Transverse colon (tissue), 4 donors: ENCODE measurements at regions not wholly inside any gene's neighbourhood (a gene's known extent, or its start where the extent isn't known, plus 50 kb on each side); places are given as distances from the start of the nearest gene placed in this dataset.

Experiments
- DNase-seq: peaks from one replicate; pipeline ENCODE4 v3.0.0-alpha.2; 2019
- H3K27ac ChIP-seq, 4 donors: fragments of 200-600 bp; sonication (generic); 2 replicates each; pipeline ENCODE4 v1.5.1; 2016 to 2018; ENCODE audit warnings: inconsistent platforms in 4 of 4
- H3K27me3 ChIP-seq: fragments of 200-600 bp; sonication (generic); 2 replicates; pipeline ENCODE4 v1.5.1; 2017; ENCODE audit warnings: inconsistent platforms
- H3K36me3 ChIP-seq, 4 donors: fragments of 200-600 bp; sonication (generic); 2 replicates each; pipeline ENCODE4 v1.5.1; 2017 to 2019; ENCODE audit warnings: inconsistent platforms in 4 of 4
- H3K4me1 ChIP-seq, 4 donors: fragments of 200-600 bp; sonication (generic); 2 replicates each; pipeline ENCODE4 v1.5.1; 2017 to 2020; ENCODE audit warnings: inconsistent platforms in 4 of 4
- H3K4me3 ChIP-seq, 4 donors: fragments of 200-600 bp; sonication (generic); 1 replicate in 1 of 4; 2 replicates in 3 of 4; pipeline versions ENCODE4 v1.5.1 to v1.6.1; 2017 to 2019; ENCODE audit warnings: inconsistent platforms in 4 of 4
- H3K9me3 ChIP-seq, 2 donors: fragments of 200-600 bp; sonication (generic); 2 replicates each; pipeline ENCODE4 v1.5.1; 2017 to 2019; ENCODE audit warnings: inconsistent platforms in 2 of 2
- EP300 ChIP-seq: sonication (generic); formaldehyde crosslinking; IDR thresholded peaks from one replicate; pipeline ENCODE4 v1.6.1; 2017; ENCODE audit warnings: antibody characterized with exemption, low read depth
- POLR2A ChIP-seq: fragments of 450-650 bp; IDR thresholded peaks from one replicate; pipeline ENCODE4 v1.6.1; 2016; ENCODE audit warnings: antibody characterized with exemption, mild to moderate bottlenecking, moderate library complexity
- POLR2AphosphoS5 ChIP-seq, 3 donors: sonication (generic); formaldehyde crosslinking; IDR thresholded peaks; one replicate each; pipeline ENCODE4 v1.6.1; 2016; ENCODE audit warnings: antibody characterized with exemption in 3 of 3
- WGBS, 2 donors: methylation state at CpG; one replicate each; pipeline ENCODE4 v1.1.5; 2018; ENCODE audit warnings: low coverage in 1 of 2; 5-methylcytosine and 5-hydroxymethylcytosine counted together
- in situ Hi-C, 4 donors: fragments of 200-750 bp; cut with MboI; loops; one replicate each; pipeline versions ENCODE4 v1.15.0 to v1.15.1; 2017; ENCODE audit warnings: low sequenced_read_pairs in 3 of 4, low pct_ligation_motif_present in 1 of 4, low pct_unique_long_range_greater_than_20kb in 1 of 4
- intact Hi-C: fragments of 100-400 bp; cut with DNase I; formaldehyde crosslinking; loops from one replicate; pipeline ENCODE4 v1.15.1; 2023; ENCODE audit warnings: low total_unique reads
- TF ChIP-seq, protein P1 (sequence below), 5 experiments: fragments of 200-600 bp in 3 of 5; fragments of 450-650 bp in 2 of 5; sonication (generic) in 3 of 5; IDR thresholded peaks; 1 replicate in 2 of 5; 2 replicates in 3 of 5; pipeline ENCODE4 v1.5.1; 2016 to 2017; ENCODE audit warnings: antibody characterized with exemption in 5 of 5, inconsistent platforms in 3 of 5, mild to moderate bottlenecking in 2 of 5, moderate library complexity in 1 of 5

GRCh38 chr5:44909004-44909403 is 100.3 kb downstream of the MRPS30 start:
- no peak for DNase-seq
- Histone ChIP-seq H3K4me1 (no peaks in the 10 kb centered on the region), H3K27me3 (no peaks in the 10 kb centered on the region), H3K9me3 (no peaks in the 10 kb centered on the region), H3K36me3 (no peaks in the 10 kb centered on the region), H3K27ac (no peak overlapping the region), H3K4me3 (no peak overlapping the region)
- TF ChIP-seq, protein P1, sequence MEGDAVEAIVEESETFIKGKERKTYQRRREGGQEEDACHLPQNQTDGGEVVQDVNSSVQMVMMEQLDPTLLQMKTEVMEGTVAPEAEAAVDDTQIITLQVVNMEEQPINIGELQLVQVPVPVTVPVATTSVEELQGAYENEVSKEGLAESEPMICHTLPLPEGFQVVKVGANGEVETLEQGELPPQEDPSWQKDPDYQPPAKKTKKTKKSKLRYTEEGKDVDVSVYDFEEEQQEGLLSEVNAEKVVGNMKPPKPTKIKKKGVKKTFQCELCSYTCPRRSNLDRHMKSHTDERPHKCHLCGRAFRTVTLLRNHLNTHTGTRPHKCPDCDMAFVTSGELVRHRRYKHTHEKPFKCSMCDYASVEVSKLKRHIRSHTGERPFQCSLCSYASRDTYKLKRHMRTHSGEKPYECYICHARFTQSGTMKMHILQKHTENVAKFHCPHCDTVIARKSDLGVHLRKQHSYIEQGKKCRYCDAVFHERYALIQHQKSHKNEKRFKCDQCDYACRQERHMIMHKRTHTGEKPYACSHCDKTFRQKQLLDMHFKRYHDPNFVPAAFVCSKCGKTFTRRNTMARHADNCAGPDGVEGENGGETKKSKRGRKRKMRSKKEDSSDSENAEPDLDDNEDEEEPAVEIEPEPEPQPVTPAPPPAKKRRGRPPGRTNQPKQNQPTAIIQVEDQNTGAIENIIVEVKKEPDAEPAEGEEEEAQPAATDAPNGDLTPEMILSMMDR (IDR thresholded peaks at IDR 0.05): no peak
- TF ChIP-seq POLR2A: no peak
- no peak for TF ChIP-seq POLR2AphosphoS5 (IDR thresholded peaks at IDR 0.05)
- no peak for TF ChIP-seq EP300
- in situ Hi-C loops: no loop called here
- intact Hi-C loops: no loop called here
- 17 to 38% methylated on average over 1 of the region's 1 CpG for WGBS, 2 donors

DNA sequence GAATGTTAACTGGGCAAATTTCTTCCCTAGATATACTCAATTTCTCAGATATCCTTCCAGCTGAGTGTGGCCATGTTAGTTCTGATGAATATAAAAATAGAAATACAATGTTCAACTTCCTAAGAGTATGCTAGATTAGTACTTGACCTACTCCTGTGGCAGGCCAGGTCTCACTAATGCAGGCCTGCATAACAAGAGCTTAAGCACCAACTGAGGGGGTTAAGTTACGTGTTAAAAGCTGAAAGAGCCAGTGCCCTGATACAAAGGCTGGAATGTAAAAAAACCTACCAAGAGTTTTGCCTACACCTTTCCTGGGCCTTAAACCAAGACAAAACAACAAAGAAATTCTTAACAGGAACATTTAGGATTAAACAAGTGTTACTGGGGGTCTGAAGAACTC is 102.8 kb downstream of the MRPS30 start:
- H3K36me3 ChIP-seq: no peaks in the 10 kb centered on the region
- in situ Hi-C loops (no loop called here), intact Hi-C loops (no loop called here)
- no peak for DNase-seq
- TF ChIP-seq EP300 (no peak), POLR2AphosphoS5 (IDR thresholded peaks at IDR 0.05) (no peak), POLR2A (no peak)
- TF ChIP-seq, protein P1 (IDR thresholded peaks at IDR 0.05): no peak
- 80 to 84% methylated on average over 1 of the region's 1 CpG for WGBS, 2 donors
- H3K4me1 ChIP-seq: no peaks in the 10 kb centered on the region
- H3K27me3 ChIP-seq: no peaks in the 10 kb centered on the region
- no peak overlapping the region for H3K4me3 ChIP-seq
- H3K9me3 ChIP-seq: no peaks in the 10 kb centered on the region
- no peak overlapping the region for H3K27ac ChIP-seq

GRCh38 chr5:44914221-44914620 is 105.5 kb downstream of the MRPS30 start:
- no peaks in the 10 kb centered on the region for H3K27me3 ChIP-seq
- no peak overlapping the region for H3K27ac ChIP-seq
- intact Hi-C loops (no loop called here), in situ Hi-C loops (no loop called here)
- TF ChIP-seq, protein P1 (IDR thresholded peaks at IDR 0.05): no peak
- TF ChIP-seq EP300 (no peak), POLR2A (no peak), POLR2AphosphoS5 (IDR thresholded peaks at IDR 0.05) (no peak)
- H3K4me1 ChIP-seq: no peaks in the 10 kb centered on the region
- H3K36me3 ChIP-seq: no peaks in the 10 kb centered on the region
- WGBS, 2 donors: 80 to 86% methylated on average over 2 of the region's 2 CpGs
- H3K4me3 ChIP-seq: no peak overlapping the region
- no peak for DNase-seq
- no peaks in the 10 kb centered on the region for H3K9me3 ChIP-seq

DNA sequence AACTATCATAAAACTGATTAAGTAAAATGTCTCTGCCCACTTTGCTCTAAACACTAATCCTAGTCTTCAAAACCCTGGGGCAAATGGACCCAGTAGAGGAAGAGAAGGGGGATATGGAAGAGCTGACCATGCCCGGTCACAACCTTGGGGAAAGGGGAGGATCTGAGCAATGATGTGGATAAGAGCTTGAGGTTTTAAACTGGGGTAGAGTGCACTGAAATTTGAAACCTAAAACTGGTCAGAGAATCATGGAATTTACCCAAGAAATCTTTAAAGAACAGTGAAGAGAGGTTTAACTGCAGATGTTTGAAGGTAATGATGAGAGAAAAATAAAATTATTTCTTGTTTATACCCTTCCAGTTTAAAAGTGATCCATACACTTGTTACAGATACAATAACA is 110.8 kb downstream of the MRPS30 start:
- no peak overlapping the region for H3K4me3 ChIP-seq
- TF ChIP-seq POLR2AphosphoS5 (IDR thresholded peaks at IDR 0.05): no peak
- TF ChIP-seq, protein P1 (IDR thresholded peaks at IDR 0.05): no peak
- no peak for TF ChIP-seq EP300
- no peak for TF ChIP-seq POLR2A
- DNase-seq: no peak
- H3K27me3 ChIP-seq: no peaks in the 10 kb centered on the region
- no peaks in the 10 kb centered on the region for H3K9me3 ChIP-seq
- in situ Hi-C loops (no loop called here), intact Hi-C loops (no loop called here)
- 44 to 60% methylated on average over 1 of the region's 1 CpG for WGBS, 2 donors
- H3K4me1 ChIP-seq: no peaks in the 10 kb centered on the region
- H3K36me3 ChIP-seq: no peaks in the 10 kb centered on the region
- H3K27ac ChIP-seq: no peak overlapping the region
